ENCODE measurements at regions not wholly inside any gene's neighbourhood (a gene's known extent, or its start where the extent isn't known, plus 50 kb on each side); places are given as distances from the start of the nearest gene placed in this dataset.

DNA sequence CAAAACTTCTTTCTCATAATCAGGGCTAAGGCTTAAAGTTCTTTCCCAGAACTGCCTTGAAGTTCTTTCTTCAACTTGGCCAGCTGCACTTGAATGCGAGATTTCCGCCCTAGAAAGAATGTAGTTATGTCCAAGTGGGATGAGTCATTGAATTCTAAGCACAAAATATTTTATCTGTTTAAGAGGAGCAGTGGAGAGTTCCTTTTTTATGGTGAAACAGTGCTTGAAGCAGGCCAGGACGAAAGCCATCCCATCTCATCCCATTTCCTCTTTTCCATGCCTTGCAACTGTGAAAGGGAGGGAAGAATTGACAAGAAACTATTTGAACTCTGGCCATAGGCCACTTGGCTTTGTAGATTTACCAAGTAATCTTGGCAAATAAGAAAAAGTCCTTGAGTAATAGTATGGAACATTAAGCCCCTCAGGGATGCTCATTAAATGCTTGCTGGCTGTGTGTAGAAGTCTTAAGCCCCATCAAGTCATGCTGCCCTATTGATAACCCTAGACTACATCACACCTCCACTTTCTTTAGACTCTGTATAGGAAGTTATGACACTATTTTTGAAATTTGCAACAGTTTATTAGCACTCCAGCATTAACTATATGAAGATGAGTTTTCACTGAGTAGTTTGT lies 174.5 kb downstream of the KCTD12 start:
- no peak for DNase-seq (ENCODE audit: low read depth in 2 of 2)

DNA sequence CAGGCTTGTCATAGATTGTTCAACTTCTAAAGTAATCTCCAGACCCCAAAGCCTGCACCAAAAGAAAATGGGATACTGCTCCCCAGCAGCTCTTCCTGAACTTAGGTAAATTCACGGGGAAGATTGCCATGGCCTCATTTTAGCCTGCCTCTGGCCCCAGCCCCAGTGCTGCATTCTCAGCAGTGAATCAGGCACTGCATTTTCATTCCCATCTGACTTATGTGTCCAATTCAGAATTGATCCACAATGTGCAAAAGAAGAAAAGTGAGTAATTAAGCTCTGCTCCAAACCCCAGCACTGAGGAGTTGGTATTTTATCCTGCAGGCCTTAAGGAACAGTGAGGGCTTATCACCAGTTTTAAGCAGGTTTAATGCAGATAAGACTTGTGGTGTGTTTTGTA lies 176.4 kb downstream of the KCTD12 start:
- no peak for DNase-seq (ENCODE audit: low read depth in 2 of 2)

DNA sequence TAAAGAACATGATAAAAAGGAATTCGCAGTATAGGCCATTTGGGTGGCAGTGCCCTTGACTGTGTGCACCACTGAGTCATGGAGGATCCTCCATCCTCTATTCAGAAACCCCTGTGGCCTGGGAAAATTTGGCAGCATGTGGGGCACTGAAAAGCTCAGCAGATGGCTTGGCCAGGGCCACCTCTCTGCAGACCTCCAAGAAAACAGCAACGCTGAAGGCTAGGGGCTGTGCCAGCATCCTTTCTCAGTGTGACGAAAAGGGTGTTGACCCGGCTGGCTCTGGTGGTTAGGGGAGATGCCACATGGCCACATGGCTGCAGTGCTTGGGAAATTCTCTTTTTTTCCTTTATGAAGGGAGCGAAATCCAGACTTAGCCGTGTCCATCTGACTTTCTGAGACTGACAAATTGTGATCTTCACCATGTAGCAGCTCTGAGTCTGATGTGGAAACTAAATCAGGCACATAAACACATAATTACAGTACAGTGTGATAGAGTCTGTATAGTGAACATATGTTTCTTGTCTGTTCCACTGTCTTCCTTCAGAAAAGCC lies 178.0 kb downstream of the KCTD12 start:
- no peak for DNase-seq (ENCODE audit: low read depth in 2 of 2)

DNA sequence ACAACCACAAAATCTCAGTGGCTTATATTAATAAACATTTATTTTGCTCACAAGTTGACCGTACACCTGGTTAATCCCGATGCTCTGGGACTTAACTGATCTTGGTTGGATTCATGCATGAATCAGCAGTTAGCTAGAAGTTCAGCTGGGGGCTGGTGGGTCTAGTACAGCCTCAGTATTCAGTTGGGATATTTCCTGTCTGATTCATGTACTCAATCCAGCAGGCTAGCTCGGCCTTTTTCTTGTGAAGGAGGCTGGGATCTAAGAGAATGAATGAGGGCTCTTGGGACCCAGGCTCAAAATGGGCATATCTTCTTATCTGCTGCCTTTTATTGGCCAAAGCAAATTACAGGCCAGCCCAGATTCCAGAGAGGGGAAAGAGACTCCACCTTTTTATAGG lies 178.8 kb downstream of the KCTD12 start:
- DNase-seq (ENCODE audit: low read depth in 2 of 2) = no peak

DNA sequence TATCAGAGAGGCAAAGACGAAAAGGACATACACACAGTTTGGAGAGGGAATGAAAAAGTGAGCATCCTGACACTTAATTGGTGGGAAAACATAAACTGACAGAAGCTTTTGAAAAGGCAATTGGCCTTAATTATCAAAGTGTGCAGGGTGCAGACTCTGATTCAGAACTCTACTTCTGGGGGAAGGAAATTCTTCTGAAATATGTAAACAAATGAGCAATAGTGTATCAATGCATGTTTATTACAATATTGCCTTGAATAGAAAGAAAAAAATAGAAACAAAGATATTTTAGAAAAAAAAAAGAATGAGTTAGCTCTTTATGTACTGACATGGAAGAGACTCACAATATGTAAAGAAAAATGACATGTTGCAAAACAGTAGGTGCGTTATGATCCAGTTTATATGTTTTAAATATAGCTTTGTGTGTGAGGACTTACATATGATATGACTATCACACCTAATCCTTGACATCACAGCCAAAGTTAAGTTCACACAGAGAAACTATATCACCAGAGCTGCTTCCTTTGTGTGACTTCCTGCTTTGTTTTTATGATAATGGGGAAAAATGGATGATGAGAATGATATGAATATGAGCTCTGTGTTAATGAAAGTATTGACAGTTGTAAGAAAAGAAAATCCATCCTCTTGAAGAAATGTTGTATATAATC lies 182.4 kb downstream of the KCTD12 start:
- no peak for DNase-seq (ENCODE audit: low read depth in 2 of 2)

DNA sequence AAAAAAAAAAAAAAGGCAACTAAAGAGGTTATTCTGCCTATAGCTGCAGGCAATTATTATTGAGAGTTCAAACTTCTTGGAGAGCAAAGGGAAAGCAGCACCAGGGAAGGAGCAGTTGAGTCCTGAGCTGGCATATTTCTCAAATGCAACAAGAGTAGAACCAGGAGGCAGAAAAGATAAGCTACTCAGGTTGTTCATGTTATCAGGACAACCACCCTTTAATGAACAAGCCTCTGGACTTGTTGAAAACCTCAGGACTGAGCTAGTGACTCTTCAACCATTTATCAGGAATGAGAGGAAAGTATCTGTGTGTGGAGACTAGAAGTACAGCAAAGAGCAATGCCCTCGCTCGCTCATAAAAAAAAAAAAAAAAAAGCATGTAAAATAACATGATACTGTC lies 183.0 kb downstream of the KCTD12 start:
- no peak for DNase-seq (ENCODE audit: low read depth in 2 of 2)

DNA sequence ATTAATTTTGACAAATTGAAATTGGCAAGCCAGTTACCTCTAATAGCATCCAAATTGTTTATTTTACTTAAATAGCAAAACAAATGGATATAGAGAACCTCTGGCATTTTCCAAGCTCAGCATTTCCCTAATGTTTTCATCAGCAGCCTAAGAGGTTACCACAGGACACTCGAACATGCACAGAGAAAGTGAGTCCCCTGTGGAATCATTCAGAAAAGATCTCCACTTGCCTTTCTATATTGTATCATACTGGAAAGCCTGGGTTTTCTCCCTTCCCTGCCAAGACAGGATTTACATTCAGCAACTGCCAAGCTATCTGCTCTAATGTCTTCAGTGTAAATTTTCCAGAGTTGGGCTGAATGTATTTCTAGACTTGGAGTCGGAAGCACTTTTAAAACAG lies 188.9 kb downstream of the KCTD12 start:
- no peak for DNase-seq (ENCODE audit: low read depth in 2 of 2)

DNA sequence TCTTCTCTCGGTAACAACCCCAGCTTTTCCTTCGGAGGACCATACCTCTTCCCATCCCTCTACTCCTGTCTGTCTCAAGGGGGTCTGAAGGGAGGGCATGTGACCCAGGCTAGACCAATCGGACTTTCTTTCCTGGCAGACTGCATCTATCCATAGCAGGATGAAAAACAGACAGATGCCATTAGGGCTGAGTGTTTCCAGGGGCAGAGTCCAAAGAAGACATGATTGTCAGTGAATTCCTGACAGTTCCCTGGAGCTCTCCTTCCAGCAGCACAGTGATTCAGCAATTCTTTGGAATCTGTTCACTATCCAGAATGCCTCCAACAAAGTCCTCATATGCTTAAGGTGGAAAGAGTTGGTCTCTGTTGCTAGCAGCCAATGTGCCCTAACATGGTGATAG lies 189.8 kb downstream of the KCTD12 start:
- DNase-seq (ENCODE audit: low read depth in 2 of 2) = no peak

DNA sequence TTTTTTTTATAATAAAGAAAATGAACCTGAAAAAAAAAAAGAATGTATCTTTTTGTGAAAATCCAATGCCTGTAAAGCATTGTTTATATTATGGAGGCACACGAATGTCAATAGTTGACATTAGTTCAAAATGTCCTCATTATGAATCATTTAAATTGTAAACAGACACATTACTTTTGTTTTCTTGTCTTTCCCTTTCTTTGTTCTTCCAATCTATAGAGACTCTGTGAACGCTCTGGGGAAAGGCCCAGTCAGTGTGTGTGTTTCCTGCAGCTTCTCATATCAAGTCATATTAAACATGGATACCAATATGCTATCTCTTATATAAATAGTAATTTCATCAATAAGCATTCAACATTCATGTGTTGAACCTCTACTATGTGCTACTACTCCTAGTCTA lies 193.1 kb downstream of the KCTD12 start:
- DNase-seq (ENCODE audit: low read depth in 2 of 2) = no peak

DNA sequence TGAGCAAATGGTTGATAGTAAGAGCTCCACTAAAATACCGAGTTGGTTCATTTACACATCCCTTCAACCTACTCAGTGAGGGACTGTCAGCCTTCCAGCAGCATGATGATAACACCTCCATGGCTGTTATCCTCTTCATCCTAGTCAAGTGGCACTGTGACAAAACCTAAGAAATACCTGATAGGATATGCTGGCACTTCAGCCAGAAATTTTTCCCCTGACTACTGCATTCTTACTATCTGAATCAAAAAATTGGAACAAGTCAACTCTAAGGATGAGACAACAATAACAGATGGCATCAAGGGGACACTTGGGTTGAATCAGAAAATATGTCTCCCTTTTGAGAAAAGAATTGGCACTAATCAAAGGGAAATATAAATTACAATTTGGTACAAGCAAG lies 193.9 kb downstream of the KCTD12 start:
- DNase-seq (ENCODE audit: low read depth in 2 of 2) = no peak

DNA sequence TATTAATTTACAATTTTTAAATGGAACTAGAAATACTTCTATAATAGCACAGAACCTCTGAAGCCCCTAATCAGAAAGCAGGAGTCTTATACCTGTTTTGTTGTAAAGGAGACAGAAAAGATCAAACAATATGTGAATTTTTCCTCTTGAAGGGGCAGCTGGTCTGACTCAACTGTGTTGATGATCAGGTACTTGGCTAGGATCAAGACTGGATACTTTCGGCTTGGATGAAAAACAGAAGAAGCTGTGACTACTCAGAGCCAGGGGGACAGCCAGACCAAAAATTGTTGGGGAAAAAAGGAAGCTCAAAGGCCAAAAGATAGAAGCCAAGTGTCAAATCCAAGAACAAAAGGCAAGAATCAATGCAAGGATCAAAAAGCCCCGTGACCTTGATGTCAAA lies 195.6 kb downstream of the KCTD12 start:
- DNase-seq (ENCODE audit: low read depth in 2 of 2) = no peak

DNA sequence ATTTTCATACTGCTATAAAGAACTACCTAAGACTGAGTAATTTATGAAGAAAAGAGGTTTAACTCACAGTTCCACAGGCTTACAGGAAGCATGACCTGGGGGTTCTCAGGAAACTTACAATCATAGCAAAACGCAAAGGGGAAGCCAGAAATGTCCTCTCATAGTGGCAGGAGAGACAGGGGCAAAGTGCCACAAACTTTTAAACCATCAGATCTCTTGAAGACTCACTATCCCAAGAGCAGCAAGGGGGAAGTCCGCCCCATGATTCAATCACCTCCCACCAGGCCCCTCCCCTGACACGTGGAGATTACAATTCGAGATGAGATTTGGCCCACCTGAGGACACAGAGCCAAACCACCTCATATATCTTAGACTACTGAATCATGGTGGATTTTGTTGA lies 198.7 kb downstream of the KCTD12 start:
- no peak for DNase-seq (ENCODE audit: low read depth in 2 of 2)

DNA sequence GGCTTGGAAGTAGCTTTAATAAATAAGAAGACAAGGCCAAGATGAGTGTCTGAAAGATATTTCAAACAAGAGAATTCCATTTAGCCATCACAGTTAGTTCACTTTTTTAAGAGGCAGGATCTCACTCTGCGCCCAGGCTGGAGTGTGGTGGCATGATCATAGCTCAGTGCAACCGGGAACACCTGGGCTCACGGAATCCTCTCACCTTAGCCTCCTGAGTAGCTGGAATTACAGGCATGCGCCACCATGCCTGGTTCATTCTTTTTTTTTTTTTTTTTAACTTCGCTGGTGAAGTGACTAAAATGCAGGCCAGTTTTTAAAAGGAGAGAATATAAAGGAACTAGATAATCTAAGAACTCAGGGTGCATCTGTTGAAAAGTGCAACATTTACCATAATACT lies 200.3 kb downstream of the KCTD12 start:
- no peak for DNase-seq (ENCODE audit: low read depth in 2 of 2)

DNA sequence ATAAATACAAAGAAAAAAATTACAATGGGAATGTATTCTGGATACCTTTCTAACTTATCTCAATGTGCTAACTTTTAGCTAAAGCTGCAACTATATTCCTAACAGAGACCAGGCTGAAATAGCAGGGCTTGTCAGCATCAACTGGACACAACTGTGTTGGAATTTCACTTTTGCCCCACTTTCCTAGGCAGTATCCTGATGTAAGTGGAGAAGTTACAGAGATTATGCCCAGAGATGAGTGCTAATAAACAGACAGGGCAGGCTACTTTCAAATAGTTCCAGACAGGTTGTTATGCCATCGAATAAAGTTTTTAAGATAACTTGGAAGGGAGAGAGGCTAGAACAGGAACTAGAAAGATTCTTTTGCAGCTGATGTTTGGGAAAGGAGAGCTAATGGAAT lies 201.9 kb downstream of the KCTD12 start:
- no peak for DNase-seq (ENCODE audit: low read depth in 2 of 2)

DNA sequence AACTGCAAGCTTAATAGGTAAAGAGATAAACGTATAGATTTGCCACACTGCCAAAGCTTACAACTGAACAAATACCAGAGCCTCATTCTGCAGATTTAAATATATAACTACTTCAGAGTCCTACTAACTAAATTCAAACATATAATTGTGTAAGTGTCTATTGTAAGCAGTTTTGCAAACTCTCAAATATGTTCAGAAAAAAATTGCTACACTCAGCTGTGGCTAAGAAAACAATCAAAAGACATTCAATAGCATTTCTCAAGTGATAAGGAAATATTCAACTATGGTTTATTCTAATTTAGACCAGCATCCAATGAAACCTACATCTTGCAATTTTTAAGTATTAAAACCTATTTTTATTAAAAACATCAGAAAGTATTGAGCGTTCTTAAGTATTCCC lies 202.4 kb downstream of the KCTD12 start:
- no peak for DNase-seq (ENCODE audit: low read depth in 2 of 2)

DNA sequence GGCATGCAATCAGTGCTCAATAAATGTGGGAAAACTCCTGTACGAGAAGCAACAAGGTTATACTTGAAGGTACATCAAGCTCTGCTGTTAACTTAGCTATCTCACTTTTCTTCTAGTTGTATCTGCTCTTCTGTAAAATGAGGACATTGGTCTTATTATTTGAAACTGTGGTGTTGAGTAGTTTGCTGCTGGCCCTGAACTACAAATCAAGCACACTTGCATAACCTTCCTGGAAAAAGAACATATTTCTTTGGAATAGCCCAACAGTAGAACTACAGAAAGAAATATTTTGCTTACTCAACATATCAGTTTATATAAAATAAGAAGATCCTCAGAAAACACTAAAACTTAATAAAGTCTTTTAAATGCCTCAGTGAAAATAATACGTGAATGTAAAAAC lies 203.0 kb downstream of the KCTD12 start:
- no peak for DNase-seq (ENCODE audit: low read depth in 2 of 2)

DNA sequence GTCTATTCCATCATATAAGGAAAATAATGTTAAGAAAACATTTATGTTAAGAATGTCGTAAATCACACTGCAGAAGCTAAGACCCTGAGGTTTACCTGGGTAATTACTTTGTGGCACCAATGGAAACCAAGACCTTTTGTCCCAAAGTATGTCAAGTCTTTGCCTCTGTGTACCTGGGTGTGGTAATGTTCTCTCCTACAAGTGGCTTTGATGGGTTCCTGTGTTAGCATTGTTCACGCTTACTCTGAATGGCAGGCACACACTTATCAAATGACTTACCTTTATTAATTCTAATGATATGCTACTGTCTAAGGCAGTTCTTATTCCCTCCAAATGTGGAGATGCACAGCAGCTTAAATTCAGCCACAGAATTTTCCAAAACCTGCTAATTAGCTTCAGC lies 206.1 kb downstream of the KCTD12 start:
- DNase-seq (ENCODE audit: low read depth in 2 of 2) = no peak

DNA sequence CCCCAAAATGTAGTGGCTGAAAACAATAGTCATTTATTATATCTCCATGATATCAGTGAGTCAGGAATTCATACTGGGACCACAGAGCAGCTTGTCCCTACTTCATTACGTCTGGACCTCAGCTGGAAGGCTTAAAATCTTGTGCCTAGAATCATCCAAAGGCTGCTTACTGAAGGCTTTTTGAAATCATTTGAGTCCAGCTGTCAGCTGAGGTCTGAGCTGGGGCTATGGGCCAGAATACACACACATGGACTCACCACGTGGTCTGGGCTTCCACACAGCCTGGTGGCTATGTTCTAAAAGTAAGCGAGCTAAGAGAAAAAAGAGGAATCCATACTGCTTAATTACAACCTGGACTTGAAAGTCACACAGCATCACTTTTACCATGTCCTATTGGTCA lies 209.2 kb downstream of the KCTD12 start:
- DNase-seq (ENCODE audit: low read depth in 2 of 2) = no peak

DNA sequence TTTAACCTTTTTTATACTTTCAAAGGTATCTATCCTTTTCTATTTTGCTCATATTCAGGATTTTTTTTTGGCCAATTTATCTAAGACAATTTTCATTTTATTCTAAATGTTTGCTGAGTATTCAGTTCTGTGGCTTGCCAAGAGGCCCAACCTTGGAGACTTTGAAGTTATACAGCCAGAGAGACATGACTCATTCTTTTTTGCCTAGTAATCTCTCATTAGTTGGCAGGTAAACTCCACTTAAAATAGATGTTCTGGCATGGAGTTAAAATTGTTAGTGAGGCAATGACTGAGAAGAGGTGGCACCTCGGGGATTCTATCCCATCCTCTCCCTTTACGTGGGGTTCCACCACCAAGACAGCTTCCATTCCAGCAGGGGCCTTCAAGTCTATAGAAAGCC lies 213.8 kb downstream of the KCTD12 start:
- DNase-seq (ENCODE audit: low read depth in 2 of 2) = no peak

DNA sequence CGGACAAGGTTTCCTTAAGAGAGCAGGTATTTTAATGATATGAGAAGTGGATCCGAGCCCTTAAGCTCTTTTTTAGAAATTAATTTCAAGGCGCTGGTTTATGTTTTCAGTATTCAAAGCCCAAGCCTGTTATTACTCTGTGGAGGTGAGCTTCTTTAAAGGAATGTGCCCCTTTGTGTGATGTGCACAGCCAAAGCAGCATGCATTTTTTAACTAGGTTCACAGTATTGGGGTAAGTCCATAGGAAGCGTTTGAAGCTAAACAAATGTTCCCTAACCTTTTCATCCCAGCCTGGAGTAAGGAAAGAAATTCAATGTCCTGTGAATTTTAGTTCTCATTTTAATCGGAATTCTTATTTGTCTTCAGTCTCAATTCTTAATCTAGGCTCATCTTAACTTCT lies 217.5 kb downstream of the KCTD12 start:
- no peak for DNase-seq (ENCODE audit: low read depth in 2 of 2)

DNA sequence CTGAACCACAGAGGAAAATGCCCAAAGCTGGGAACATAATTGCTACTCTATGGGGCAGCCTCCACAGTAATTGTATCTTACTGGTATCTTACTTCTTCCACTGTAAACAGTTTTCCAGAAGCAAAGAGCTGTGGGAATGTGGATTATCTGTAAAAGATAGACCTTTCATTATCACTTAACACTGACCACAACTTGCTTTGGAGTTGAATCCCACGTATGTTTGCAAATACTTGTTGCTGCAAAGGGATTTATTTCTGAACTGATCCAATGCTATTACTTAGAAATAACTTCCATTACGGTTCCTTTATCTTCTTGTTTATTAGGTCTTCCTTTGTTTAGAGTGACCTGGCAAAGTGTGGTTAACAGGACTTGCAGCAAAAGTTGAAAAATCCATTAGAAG lies 218.1 kb downstream of the KCTD12 start:
- no peak for DNase-seq (ENCODE audit: low read depth in 2 of 2)

DNA sequence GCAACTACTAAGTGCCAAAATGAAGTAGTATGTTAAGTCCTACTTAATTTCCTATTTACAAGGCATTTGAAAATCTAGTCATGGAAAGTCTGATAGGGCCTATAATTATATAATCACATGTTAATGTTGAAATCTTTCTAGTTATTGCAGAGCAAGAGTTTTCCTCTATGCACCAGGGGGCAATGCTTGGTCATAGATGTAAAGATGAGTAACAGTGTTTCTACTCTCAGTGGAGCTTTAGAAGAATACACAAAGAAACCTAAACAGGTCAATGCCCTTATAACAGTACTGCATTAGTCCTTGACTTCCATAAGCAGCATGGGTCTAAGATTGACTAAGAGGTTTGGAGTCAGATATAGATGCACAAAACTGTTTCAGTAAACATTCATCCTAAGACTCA lies 218.7 kb downstream of the KCTD12 start:
- no peak for DNase-seq (ENCODE audit: low read depth in 2 of 2)

DNA sequence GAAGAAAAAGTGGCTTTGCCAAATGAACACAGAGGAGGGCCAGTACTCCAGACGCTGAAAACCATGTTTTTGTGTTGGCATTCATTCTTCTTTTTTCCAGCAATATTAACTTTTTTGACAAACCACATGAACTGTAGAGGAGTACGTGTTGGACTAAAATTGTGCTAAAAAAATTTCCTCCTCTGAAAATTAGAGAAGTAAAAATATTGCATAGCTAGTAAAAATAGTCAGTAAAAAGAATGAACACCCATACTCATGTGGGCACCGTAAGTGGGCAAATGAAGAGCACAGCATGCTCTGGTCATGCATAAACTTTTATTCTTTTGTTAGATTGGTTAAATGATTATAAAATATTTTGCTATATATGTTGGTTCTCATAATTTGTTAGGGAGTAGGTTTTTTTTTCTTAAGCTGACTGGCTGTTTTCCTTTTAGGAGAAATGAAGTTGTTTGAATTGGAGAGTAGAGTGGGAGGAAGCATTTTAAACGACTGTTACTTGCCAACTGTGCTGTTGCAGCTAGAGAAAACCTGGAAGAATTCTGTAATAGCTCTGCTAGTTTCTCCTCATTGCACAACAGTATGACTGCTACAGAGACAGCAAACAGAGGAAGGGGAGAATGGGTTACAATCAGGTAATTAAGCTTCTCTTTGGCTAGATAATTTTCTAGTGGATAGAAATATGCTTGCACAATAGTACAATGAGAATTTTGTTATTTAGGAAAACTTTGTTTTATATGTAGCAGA lies 222.4 kb downstream of the KCTD12 start:
- no peak for DNase-seq (ENCODE audit: low read depth in 2 of 2)

Measured in stimulated activated CD8-positive, alpha-beta memory T cell treated with anti-CD3 and anti-CD28 coated beads, Interleukin-7, amount 100 ng/mL, for 4 hours (primary cell).